SU-DHL-6 (cell line): ENCODE measurements at regions not wholly inside any gene's neighbourhood (a gene's known extent, or its start where the extent isn't known, plus 50 kb on each side); places are given as distances from the start of the nearest gene placed in this dataset.

Experiments used
- CTCF ChIP-seq: fragments of 200-600 bp; sonication (generic); IDR thresholded peaks from one replicate; pipeline ENCODE4 v1.5.1; 2017; ENCODE audit warnings: antibody characterized with exemption, mild to moderate bottlenecking, low read length, moderate library complexity; ENCODE audit not compliant: insufficient read depth, poor library complexity, severe bottlenecking
- EZH2phosphoT487 ChIP-seq: fragments of 200-600 bp; sonication (generic), shearing (Covaris generic); conservative IDR thresholded peaks from 2 replicates; pipeline ENCODE4 v1.6.1; 2018; ENCODE audit warnings: mild to moderate bottlenecking, antibody characterized with exemption, low read length, moderate library complexity, mixed read lengths

- no peak for TF ChIP-seq CTCF
- TF ChIP-seq EZH2phosphoT487 = no peak
Observed at GRCh38 chr1:121515235-121515634, 330.5 kb downstream of the SRGAP2C start.
